HG03378 (cell line): ENCODE measurements at regions not wholly inside any gene's neighbourhood (a gene's known extent, or its start where the extent isn't known, plus 50 kb on each side); places are given as distances from the start of the nearest gene placed in this dataset.
"Not testable (repeated sequence)": the region's sequence is repeated elsewhere in the genome, so short reads cannot be mapped to it uniquely, and the experiment has no call there.

ENCODE experiments used
- ATAC-seq: cut with Tn5 transposase; IDR thresholded peaks from one replicate; pipeline ENCODE4 v1.9.1; 2021; ENCODE audit warnings: mild to moderate bottlenecking, moderate library complexity; ENCODE audit not compliant: unreplicated experiment

- no peak for ATAC-seq
These were observed 525.3 kb upstream of the ADGRL4 start for GRCh38 chr1:79531790-79532189.

- ATAC-seq, result no peak
These were observed 523.9 kb upstream of the ADGRL4 start for GRCh38 chr1:79530476-79530875.

- ATAC-seq, result no peak
These were observed 523.5 kb upstream of the ADGRL4 start for GRCh38 chr1:79530055-79530454.

GRCh38 chr1:79524126-79524525 is 517.6 kb upstream of the ADGRL4 start:
- no peak for ATAC-seq

- ATAC-seq, result no peak
These were observed 512.7 kb upstream of the ADGRL4 start for GRCh38 chr1:79519084-79519760.

- ATAC-seq, result no peak
These were observed 511.1 kb upstream of the ADGRL4 start for GRCh38 chr1:79517470-79518224.

- no peak for ATAC-seq
These were observed 501.2 kb upstream of the ADGRL4 start for GRCh38 chr1:79507770-79508169.

GRCh38 chr1:79501153-79501552 is 494.6 kb upstream of the ADGRL4 start:
- no peak for ATAC-seq

- no peak for ATAC-seq
These were observed 493.0 kb upstream of the ADGRL4 start for GRCh38 chr1:79499541-79499940.

GRCh38 chr1:79497193-79497773 is 490.8 kb upstream of the ADGRL4 start:
- peak; percentile 93 for ATAC-seq

GRCh38 chr1:79496129-79496528 is 489.6 kb upstream of the ADGRL4 start:
- no peak for ATAC-seq

- not testable (repeated sequence) for ATAC-seq
These were observed 487.2 kb upstream of the ADGRL4 start for GRCh38 chr1:79493702-79494101.

GRCh38 chr1:79488572-79489121 is 482.1 kb upstream of the ADGRL4 start:
- ATAC-seq, result not testable (repeated sequence)

GRCh38 chr1:79478728-79479373 is 472.3 kb upstream of the ADGRL4 start:
- no peak for ATAC-seq

- ATAC-seq, result no peak
These were observed 471.6 kb upstream of the ADGRL4 start for GRCh38 chr1:79478160-79478559.

- ATAC-seq, result peak; percentile 89
These were observed 465.6 kb upstream of the ADGRL4 start for GRCh38 chr1:79472067-79472656.

- no peak for ATAC-seq
These were observed 462.6 kb upstream of the ADGRL4 start for GRCh38 chr1:79469139-79469538.

GRCh38 chr1:79460773-79461436 is 454.4 kb upstream of the ADGRL4 start:
- peak; percentile 100 for ATAC-seq

- ATAC-seq, result no peak
These were observed 451.2 kb upstream of the ADGRL4 start for GRCh38 chr1:79457562-79458224.

GRCh38 chr1:79448426-79448825 is 441.9 kb upstream of the ADGRL4 start:
- no peak for ATAC-seq
